Uterus (tissue), 3 donors: ENCODE measurements at regions not wholly inside any gene's neighbourhood (a gene's known extent, or its start where the extent isn't known, plus 50 kb on each side); places are given as distances from the start of the nearest gene placed in this dataset.
"Not testable (repeated sequence)": the region's sequence is repeated elsewhere in the genome, so short reads cannot be mapped to it uniquely, and the experiment has no call there.

Experiments
- DNase-seq, 2 donors: peaks; one replicate each; pipeline ENCODE4 v3.0.0-alpha.2; 2019 to 2020
- H3K27ac ChIP-seq, 2 donors: fragments of 200-600 bp; sonication (generic); 1 replicate in 1 of 2; 2 replicates in 1 of 2; pipeline ENCODE4 v1.5.1; 2016 to 2018
- H3K27me3 ChIP-seq, 2 donors: fragments of 200-600 bp; sonication (generic); one replicate each; pipeline ENCODE4 v1.5.1; 2018 to 2019; ENCODE audit warnings: control low read depth in 1 of 2
- H3K36me3 ChIP-seq, 2 donors: fragments of 200-600 bp; sonication (generic); one replicate each; pipeline ENCODE4 v1.5.1; 2019; ENCODE audit warnings: control low read depth in 1 of 2
- H3K4me1 ChIP-seq, 2 donors: fragments of 200-600 bp; sonication (generic); one replicate each; pipeline ENCODE4 v1.5.1; 2018 to 2019; ENCODE audit warnings: control low read depth in 1 of 2
- H3K4me3 ChIP-seq, 2 donors: fragments of 200-600 bp; sonication (generic); 1 replicate in 1 of 2; 2 replicates in 1 of 2; pipeline ENCODE4 v1.5.1; 2018 to 2019; ENCODE audit warnings: mild to moderate bottlenecking in 1 of 2
- H3K9me3 ChIP-seq, 2 donors: fragments of 200-600 bp; sonication (generic); one replicate each; pipeline ENCODE4 v1.5.1; 2019; ENCODE audit warnings: control low read depth in 1 of 2
- CTCF ChIP-seq, 4 experiments: fragments of 200-600 bp in 2 of 4; fragments of 450-650 bp in 2 of 4; sonication (generic) in 2 of 4; IDR thresholded peaks; one replicate each; pipeline ENCODE4 v1.5.1; 2016 to 2019; ENCODE audit warnings: antibody characterized with exemption in 4 of 4, mild to moderate bottlenecking in 2 of 4, moderate library complexity in 1 of 4
- POLR2A ChIP-seq, 2 donors: fragments of 450-650 bp; IDR thresholded peaks; one replicate each; pipeline ENCODE4 v1.6.1; 2016; ENCODE audit warnings: antibody characterized with exemption in 2 of 2, mild to moderate bottlenecking in 1 of 2, moderate library complexity in 1 of 2
- intact Hi-C: fragments of 100-400 bp; cut with DNase I; formaldehyde crosslinking; loops from one replicate; pipeline ENCODE4 v1.15.1; 2023; ENCODE audit warnings: low total_unique reads
- donor health status: DM: yes; HTN: yes; CAD: no.

- no peaks in the 10 kb centered on the region for H3K9me3 ChIP-seq
- TF ChIP-seq CTCF (IDR thresholded peaks at IDR 0.05) = no peak
- no peak for TF ChIP-seq POLR2A (IDR thresholded peaks at IDR 0.05)
- no peak overlapping the region for H3K4me3 ChIP-seq
- H3K36me3 ChIP-seq = no peaks in the 10 kb centered on the region
- H3K4me1 ChIP-seq = no peaks in the 10 kb centered on the region
- no peak overlapping the region for H3K27ac ChIP-seq
- H3K27me3 ChIP-seq = no peaks in the 10 kb centered on the region
- DNase-seq = no peak
- intact Hi-C loops = no loop called here
Observed at GRCh38 chr15:31502541-31503229, 176.1 kb downstream of the KLF13 start.

DNA sequence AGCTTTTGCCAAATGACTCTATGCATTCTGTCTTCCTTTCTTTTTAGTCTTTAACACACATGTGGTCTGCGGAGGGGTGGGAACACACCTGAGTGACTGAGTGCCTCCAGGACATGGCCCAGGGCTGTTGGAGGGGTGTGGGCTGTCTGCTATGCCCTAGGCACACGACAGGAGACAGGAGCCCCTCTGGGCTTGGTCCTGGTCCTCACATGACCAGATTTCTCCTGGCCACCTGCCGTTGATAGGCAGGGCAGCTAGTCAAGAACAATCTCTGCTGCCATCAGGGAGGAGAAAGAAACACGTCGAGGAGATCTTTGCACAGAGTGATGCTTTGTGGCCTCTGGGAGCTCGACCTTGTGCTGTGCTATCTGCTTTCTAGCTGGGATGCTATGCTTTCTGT is 176.6 kb downstream of the KLF13 start:
- no peak for DNase-seq
- Histone ChIP-seq H3K27ac (no peak overlapping the region), H3K4me3 (no peak overlapping the region), H3K27me3 (no peaks in the 10 kb centered on the region), H3K4me1 (no peaks in the 10 kb centered on the region), H3K36me3 (no peaks in the 10 kb centered on the region), H3K9me3 (no peaks in the 10 kb centered on the region)
- intact Hi-C loops = no loop called here
- TF ChIP-seq POLR2A (IDR thresholded peaks at IDR 0.05) (no peak), CTCF (IDR thresholded peaks at IDR 0.05) (no peak)

- Histone ChIP-seq H3K36me3 (no peaks in the 10 kb centered on the region), H3K27me3 (no peaks in the 10 kb centered on the region), H3K4me1 (no peaks in the 10 kb centered on the region), H3K4me3 (no peak overlapping the region), H3K9me3 (no peaks in the 10 kb centered on the region), H3K27ac (no peak overlapping the region)
- DNase-seq = no peak
- TF ChIP-seq POLR2A (IDR thresholded peaks at IDR 0.05) (no peak), CTCF (IDR thresholded peaks at IDR 0.05) (no peak)
- intact Hi-C loops = no loop called here
Observed at GRCh38 chr15:31503758-31504461, 177.3 kb downstream of the KLF13 start.

- Histone ChIP-seq H3K9me3 (no peaks in the 10 kb centered on the region), H3K27ac (no peak overlapping the region), H3K4me3 (no peak overlapping the region), H3K36me3 (no peaks in the 10 kb centered on the region), H3K27me3 (no peaks in the 10 kb centered on the region), H3K4me1 (no peaks in the 10 kb centered on the region)
- TF ChIP-seq POLR2A (IDR thresholded peaks at IDR 0.05) = no peak
- TF ChIP-seq CTCF (IDR thresholded peaks at IDR 0.05) = no peak
- no peak for DNase-seq
- intact Hi-C loops = no loop called here
Observed at GRCh38 chr15:31504462-31504839, 177.8 kb downstream of the KLF13 start.

DNA sequence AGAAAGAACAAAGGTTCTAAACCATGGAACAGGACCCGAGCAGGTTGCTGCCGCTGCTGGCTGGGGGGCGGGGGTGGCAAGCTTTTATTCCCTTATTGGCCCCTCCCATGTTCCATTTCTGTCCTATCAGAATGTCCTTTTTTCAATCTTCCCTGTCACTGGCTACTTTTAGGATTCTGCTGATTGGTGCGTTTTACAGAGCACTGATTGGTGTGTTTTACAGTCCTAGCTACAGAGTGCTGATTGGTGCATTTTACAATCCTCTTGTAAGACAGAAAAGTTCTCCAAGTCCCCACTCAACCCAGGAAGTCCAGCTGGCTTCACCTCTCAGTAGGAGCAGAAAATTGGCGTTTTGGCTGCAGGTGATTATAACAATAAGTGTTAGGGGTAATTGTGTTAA is 180.9 kb downstream of the KLF13 start:
- H3K9me3 ChIP-seq, DNase-seq, H3K36me3 ChIP-seq, H3K27ac ChIP-seq, H3K27me3 ChIP-seq, H3K4me1 ChIP-seq, intact Hi-C loops, H3K4me3 ChIP-seq: not testable (repeated sequence)
